HepG2 (cell line): ENCODE measurements at regions not wholly inside any gene's neighbourhood (a gene's known extent, or its start where the extent isn't known, plus 50 kb on each side); places are given as distances from the start of the nearest gene placed in this dataset.

Source experiments
- ATAC-seq: fragments of 200-7000 bp; cut with Tn5 transposase; 3 replicates; pipeline ENCODE4 v1.9.1; 2020; ENCODE audit warnings: mild to moderate bottlenecking, moderate library complexity
- BruUV-seq: library from RNA; stranded (reverse); fragments of 400-500 nt; replicated peaks from 2 replicates; lab custom pipeline; 2021; lab: Mats Ljungman, UMichigan
- CTCF ChIA-PET: fragments of 300-600 bp; formaldehyde crosslinking; extraction: SDS; loops from one replicate; lab custom pipeline; 2021; ENCODE audit warnings: low total read pairs, inconsistent platforms, low intra/inter-chr PET ratio; lab: Yijun Ruan, JAX
- POLR2A ChIA-PET: fragments of 350-600 bp; sonication (Branson Sonifier 250); formaldehyde crosslinking; loops from one replicate; lab custom pipeline; 2020; ENCODE audit warnings: antibody characterized with exemption, inconsistent platforms; lab: Yijun Ruan, JAX
- DNase-seq: peaks from one replicate; pipeline ENCODE4 v3.0.0-alpha.2; 2015; ENCODE audit warnings: low spot score
- FAIRE-seq: peaks from 3 replicates; lab custom pipeline; 2011; peaks lifted over from hg19 to GRCh38; lab: Jason Lieb, UNC
- H2AFZ ChIP-seq: one replicate; pipeline ENCODE4 v1.6.1; 2011; ENCODE audit warnings: low read length, inconsistent platforms
- H3K27ac ChIP-seq: fragments of 300-600 bp; 3 replicates; pipeline ENCODE4 v1.8.0; 2011; ENCODE audit warnings: mixed run types, mild to moderate bottlenecking, mixed read lengths, low read length, inconsistent platforms; ENCODE audit not compliant: insufficient read depth; ENCODE audit errors: extremely low read length
- H3K27me3 ChIP-seq, 2 experiments: fragments of 200-600 bp in 1 of 2; 2 replicates in 1 of 2; 3 replicates in 1 of 2; pipeline versions ENCODE4 v1.6.0 to v1.8.0; 2011; ENCODE audit warnings: low read length in 2 of 2, mild to moderate bottlenecking in 2 of 2, moderate library complexity in 2 of 2, inconsistent platforms in 1 of 2; ENCODE audit not compliant: insufficient read depth in 2 of 2, control insufficient read depth in 1 of 2
- H3K36me3 ChIP-seq, 2 experiments: fragments of 200-600 bp in 1 of 2; replicated peaks in 1 of 2; 2 replicates in 1 of 2; 3 replicates in 1 of 2; pipeline versions ENCODE4 v1.5.1 to v1.8.0; 2011; ENCODE audit warnings: low read length in 2 of 2, inconsistent platforms in 1 of 2; ENCODE audit not compliant: insufficient read depth in 2 of 2, control insufficient read depth in 1 of 2
- H3K4me1 ChIP-seq: 2 replicates; pipeline ENCODE4 v1.5.1; 2012; ENCODE audit warnings: low read length, inconsistent platforms; ENCODE audit not compliant: insufficient read depth
- H3K4me2 ChIP-seq: 2 replicates; pipeline ENCODE4 v1.6.0; 2011; ENCODE audit warnings: low read depth, low read length, inconsistent platforms
- H3K4me3 ChIP-seq, 3 experiments: fragments of 200-600 bp in 1 of 3; sonication (generic), shearing (Covaris generic) in 1 of 3; replicated peaks in 1 of 3; 2 replicates each; pipeline ENCODE4 v1.5.1; 2011 to 2016; ENCODE audit warnings: low read length in 3 of 3, inconsistent platforms in 2 of 3, low read depth in 2 of 3, mild to moderate bottlenecking in 2 of 3, control low read depth in 1 of 3, mixed read lengths in 1 of 3; ENCODE audit not compliant: insufficient read depth in 1 of 3
- H3K79me2 ChIP-seq: one replicate; pipeline ENCODE4 v1.6.1; 2011; ENCODE audit warnings: low read length, inconsistent platforms; ENCODE audit not compliant: insufficient read depth
- H3K9ac ChIP-seq: 2 replicates; pipeline ENCODE4 v1.6.0; 2011; ENCODE audit warnings: mild to moderate bottlenecking, low read depth, low read length, inconsistent platforms; ENCODE audit not compliant: insufficient read depth
- H3K9me3 ChIP-seq: 2 replicates; pipeline ENCODE4 v1.5.1; 2012; ENCODE audit warnings: mild to moderate bottlenecking, low read length
- H4K20me1 ChIP-seq: 2 replicates; pipeline ENCODE4 v1.6.0; 2011; ENCODE audit warnings: inconsistent platforms, mild to moderate bottlenecking, low read length, moderate library complexity; ENCODE audit not compliant: insufficient read depth
- CEBPB ChIP-seq: IDR thresholded peaks from 2 replicates; pipeline ENCODE4 v1.6.1; 2011; ENCODE audit warnings: low read depth, low read length, improper control_type of control experiment, borderline replicate concordance
- IRF2 ChIP-seq: IDR thresholded peaks from 2 replicates; pipeline ENCODE4 v1.6.1; 2018; ENCODE audit warnings: missing genetic modification reagents, missing compliant biosample characterization
- PTBP1 ChIP-seq: fragments of 200-400 bp; formaldehyde crosslinking; IDR thresholded peaks from 2 replicates; pipeline ENCODE4 v1.6.1; 2018; ENCODE audit warnings: low read length, low read depth; ENCODE audit not compliant: poor library complexity, severe bottlenecking
- ZNF720 ChIP-seq: sonication (generic); formaldehyde crosslinking; IDR thresholded peaks from 2 replicates; pipeline ENCODE4 v1.4.0; 2020; ENCODE audit warnings: missing genetic modification reagents
- WGBS: methylation state at CpG from one replicate; pipeline ENCODE4 v1.1.6; 2017; ENCODE audit warnings: low lambda C conversion rate; 5-methylcytosine and 5-hydroxymethylcytosine counted together
- in situ Hi-C: cut with HindIII; loops from 2 replicates; pipeline ENCODE4 v1.10.0; 2017; ENCODE audit warnings: low pct_unique_long_range_greater_than_20kb; ENCODE audit not compliant: extremely low pct_ligation_motif_present
- intact Hi-C: fragments of 100-400 bp; cut with micrococcal nuclease; formaldehyde crosslinking; loops from one replicate; pipeline ENCODE4 v1.10.0; 2022; ENCODE audit not compliant: unreplicated experiment
- TF ChIP-seq, protein P1 (sequence below): sonication (generic); formaldehyde crosslinking; IDR thresholded peaks from 2 replicates; pipeline ENCODE4 v1.5.0; 2020; ENCODE audit warnings: missing genetic modification reagents

DNA sequence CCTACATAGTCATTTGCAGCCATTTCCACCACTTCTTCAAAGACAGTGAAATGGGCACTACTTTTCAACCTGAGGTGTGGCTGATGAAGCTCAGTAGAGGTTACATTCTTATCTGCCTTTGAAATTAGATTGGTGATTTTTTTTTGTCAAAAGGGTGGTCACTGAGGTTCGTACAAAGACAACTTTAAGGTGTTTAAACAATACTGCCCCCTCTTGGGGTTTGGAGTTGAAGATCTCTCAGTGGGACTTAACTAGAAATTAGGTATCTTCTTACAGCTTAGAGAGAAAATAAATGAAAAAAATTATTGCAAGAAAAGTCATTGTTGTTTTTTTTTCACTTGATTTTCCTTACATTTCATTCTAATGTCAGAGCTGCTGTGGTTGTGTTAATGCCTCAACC, 713.2 kb downstream of the CDH11 start:
- no peak for TF ChIP-seq IRF2 (CRISPR knock-in tag)
- BruUV-seq = no TSS peak

DNA sequence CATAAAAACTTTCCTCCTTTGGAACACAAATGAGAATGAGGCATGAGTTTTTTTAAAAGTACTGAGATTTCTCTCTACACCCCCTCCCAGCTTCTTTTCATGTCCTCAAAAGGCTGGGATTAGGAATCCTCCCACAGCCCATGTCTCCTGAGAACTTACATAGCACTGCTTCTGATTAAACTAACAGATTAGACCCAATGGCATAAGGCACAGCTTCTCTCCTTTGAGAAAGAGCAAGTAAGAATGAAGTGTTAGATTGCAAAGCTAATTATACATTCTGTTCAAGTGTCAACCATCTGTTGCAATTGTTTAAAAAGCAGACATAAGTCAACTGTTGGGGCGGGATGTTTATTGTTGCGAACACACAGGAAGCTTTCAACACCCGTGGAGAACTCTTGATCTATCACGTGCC, 715.1 kb downstream of the CDH11 start:
- ChIA-PET CTCF (no interaction called here), POLR2A (no interaction called here)
- Histone ChIP-seq H3K9ac (no peak overlapping the region), H3K79me2 (no peaks in the 10 kb centered on the region), H3K27ac (no peak overlapping the region), H3K4me3 (no peak overlapping the region), H4K20me1 (no peaks in the 10 kb centered on the region), H3K36me3 (no peaks in the 10 kb centered on the region), H3K27me3 (no peaks in the 10 kb centered on the region), H3K9me3 (0 out of 2 replicates have a peak, but pooled peaks cover 16% of the 10 kb centered on the region), H3K4me2 (no peak overlapping the region), H3K4me1 (no peaks in the 10 kb centered on the region), H2AFZ (no peak overlapping the region)
- 10% methylated on average over 4 of the region's 4 CpGs for WGBS
- no peak for TF ChIP-seq PTBP1
- no peak for TF ChIP-seq ZNF720 (CRISPR knock-in tag)
- TF ChIP-seq CEBPB = no peak
- TF ChIP-seq, protein P1, sequence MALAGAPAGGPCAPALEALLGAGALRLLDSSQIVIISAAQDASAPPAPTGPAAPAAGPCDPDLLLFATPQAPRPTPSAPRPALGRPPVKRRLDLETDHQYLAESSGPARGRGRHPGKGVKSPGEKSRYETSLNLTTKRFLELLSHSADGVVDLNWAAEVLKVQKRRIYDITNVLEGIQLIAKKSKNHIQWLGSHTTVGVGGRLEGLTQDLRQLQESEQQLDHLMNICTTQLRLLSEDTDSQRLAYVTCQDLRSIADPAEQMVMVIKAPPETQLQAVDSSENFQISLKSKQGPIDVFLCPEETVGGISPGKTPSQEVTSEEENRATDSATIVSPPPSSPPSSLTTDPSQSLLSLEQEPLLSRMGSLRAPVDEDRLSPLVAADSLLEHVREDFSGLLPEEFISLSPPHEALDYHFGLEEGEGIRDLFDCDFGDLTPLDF (CRISPR knock-in tag) = no peak
- in situ Hi-C loops (no loop called here), intact Hi-C loops (no loop called here)
- no peak for FAIRE-seq
- ATAC-seq = no peak
- no peak for DNase-seq
- no TSS peak for BruUV-seq

More for the DNA sequence above, 713.2 kb downstream of the CDH11 start:
- H3K4me1 ChIP-seq = no peaks in the 10 kb centered on the region
- H3K27ac ChIP-seq = no peak overlapping the region
- H3K9me3 ChIP-seq = peaks cover 22% of the 10 kb centered on the region; the same call in 1 of the 2 replicates
- FAIRE-seq (no peak), ATAC-seq (no peak), DNase-seq (no peak)
- POLR2A ChIA-PET = no interaction called here
- in situ Hi-C loops = no loop called here
- intact Hi-C loops = no loop called here
- H3K79me2 ChIP-seq = no peaks in the 10 kb centered on the region
- no peak overlapping the region for H3K9ac ChIP-seq
- H3K36me3 ChIP-seq = no peaks in the 10 kb centered on the region
- H3K4me3 ChIP-seq = no peak overlapping the region
- H3K27me3 ChIP-seq = no peaks in the 10 kb centered on the region
- H2AFZ ChIP-seq = no peak overlapping the region
- H3K4me2 ChIP-seq = no peak overlapping the region
- no peaks in the 10 kb centered on the region for H4K20me1 ChIP-seq
- CTCF ChIA-PET = no interaction called here
- 3% methylated on average over 1 of the region's 1 CpG for WGBS
